Ishikawa (cell line): ENCODE measurements at regions not wholly inside any gene's neighbourhood (a gene's known extent, or its start where the extent isn't known, plus 50 kb on each side); places are given as distances from the start of the nearest gene placed in this dataset.

Experiments
- CEBPB ChIP-seq: IDR thresholded peaks from 2 replicates; pipeline ENCODE4 v1.6.1; 2012
- CREB1 ChIP-seq: IDR thresholded peaks from 2 replicates; pipeline ENCODE4 v1.6.1; 2012; ENCODE audit warnings: low read depth
- EGR1 ChIP-seq: IDR thresholded peaks from 2 replicates; pipeline ENCODE4 v1.6.1; 2012
- EP300 ChIP-seq: IDR thresholded peaks from 2 replicates; pipeline ENCODE4 v1.6.1; 2012; ENCODE audit warnings: borderline replicate concordance
- FOXM1 ChIP-seq: IDR thresholded peaks from 2 replicates; pipeline ENCODE4 v1.6.1; 2012; ENCODE audit warnings: low read depth, borderline replicate concordance
- MAX ChIP-seq: IDR thresholded peaks from 2 replicates; pipeline ENCODE4 v1.6.1; 2012
- NFIC ChIP-seq: IDR thresholded peaks from 2 replicates; pipeline ENCODE4 v1.6.1; 2012
- RAD21 ChIP-seq: IDR thresholded peaks from 2 replicates; pipeline ENCODE4 v1.6.1; 2012; ENCODE audit warnings: low read depth
- TAF1 ChIP-seq: IDR thresholded peaks from 2 replicates; pipeline ENCODE4 v1.6.1; 2012; ENCODE audit warnings: low read depth, mild to moderate bottlenecking
- TCF12 ChIP-seq: IDR thresholded peaks from 2 replicates; pipeline ENCODE4 v1.6.1; 2012; ENCODE audit warnings: low read depth
- TEAD4 ChIP-seq: IDR thresholded peaks from 2 replicates; pipeline ENCODE4 v1.6.1; 2012
- USF1 ChIP-seq: IDR thresholded peaks from 2 replicates; pipeline ENCODE4 v1.6.1; 2012
- YY1 ChIP-seq: IDR thresholded peaks from 2 replicates; pipeline ENCODE4 v1.6.1; 2012; ENCODE audit warnings: low read depth
- ZBTB7A ChIP-seq: IDR thresholded peaks from 2 replicates; pipeline ENCODE4 v1.6.1; 2012; ENCODE audit warnings: low read depth
- TF ChIP-seq, protein P1 (sequence below): IDR thresholded peaks from 2 replicates; pipeline ENCODE4 v1.6.1; 2012; ENCODE audit warnings: low read depth, mild to moderate bottlenecking

DNA sequence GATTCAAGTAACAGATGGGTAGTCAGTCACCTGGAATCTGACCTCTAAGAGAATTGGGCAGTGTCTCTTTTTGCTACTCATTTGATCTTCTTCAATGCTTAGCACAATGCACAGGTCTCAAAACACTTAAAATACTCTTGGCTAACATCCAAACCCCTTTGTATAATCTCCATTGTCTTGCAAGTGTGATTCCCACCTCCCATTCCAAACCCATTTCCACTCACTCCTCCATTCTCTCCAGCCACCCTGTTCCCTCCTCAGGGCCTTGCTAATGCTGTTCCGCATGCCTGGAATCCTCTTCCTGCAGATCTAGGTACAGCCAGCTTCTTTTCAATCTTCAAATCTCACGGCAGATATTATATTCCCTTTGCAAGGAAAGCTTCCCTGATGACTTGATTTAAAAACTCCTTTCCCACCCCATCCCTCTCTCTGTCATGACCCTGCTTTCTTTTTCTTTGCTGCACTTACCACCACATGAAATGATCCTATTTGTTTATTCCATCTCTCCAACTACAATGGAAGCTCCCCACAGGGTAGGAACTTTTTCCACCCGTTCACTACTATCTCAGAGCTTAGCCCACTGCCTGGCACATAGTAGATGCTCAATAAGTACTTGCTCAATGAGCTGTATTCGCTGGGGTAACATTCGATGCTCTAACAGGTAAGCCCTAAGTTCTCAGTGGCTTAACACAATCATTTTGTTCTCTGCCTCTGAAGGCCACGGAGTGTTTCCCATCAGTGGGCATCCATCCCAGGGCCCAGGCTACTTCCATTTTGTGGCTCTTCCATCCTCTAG is 121.7 kb downstream of the MN1 start:
- TF ChIP-seq CEBPB (no peak), YY1 (no peak), EGR1 (no peak), EP300 (no peak), NFIC (no peak), CREB1 (no peak), TAF1 (no peak), USF1 (no peak), TEAD4 (no peak), FOXM1 (no peak), MAX (no peak), RAD21 (no peak), ZBTB7A (no peak), TCF12 (no peak)
- TF ChIP-seq, protein P1, sequence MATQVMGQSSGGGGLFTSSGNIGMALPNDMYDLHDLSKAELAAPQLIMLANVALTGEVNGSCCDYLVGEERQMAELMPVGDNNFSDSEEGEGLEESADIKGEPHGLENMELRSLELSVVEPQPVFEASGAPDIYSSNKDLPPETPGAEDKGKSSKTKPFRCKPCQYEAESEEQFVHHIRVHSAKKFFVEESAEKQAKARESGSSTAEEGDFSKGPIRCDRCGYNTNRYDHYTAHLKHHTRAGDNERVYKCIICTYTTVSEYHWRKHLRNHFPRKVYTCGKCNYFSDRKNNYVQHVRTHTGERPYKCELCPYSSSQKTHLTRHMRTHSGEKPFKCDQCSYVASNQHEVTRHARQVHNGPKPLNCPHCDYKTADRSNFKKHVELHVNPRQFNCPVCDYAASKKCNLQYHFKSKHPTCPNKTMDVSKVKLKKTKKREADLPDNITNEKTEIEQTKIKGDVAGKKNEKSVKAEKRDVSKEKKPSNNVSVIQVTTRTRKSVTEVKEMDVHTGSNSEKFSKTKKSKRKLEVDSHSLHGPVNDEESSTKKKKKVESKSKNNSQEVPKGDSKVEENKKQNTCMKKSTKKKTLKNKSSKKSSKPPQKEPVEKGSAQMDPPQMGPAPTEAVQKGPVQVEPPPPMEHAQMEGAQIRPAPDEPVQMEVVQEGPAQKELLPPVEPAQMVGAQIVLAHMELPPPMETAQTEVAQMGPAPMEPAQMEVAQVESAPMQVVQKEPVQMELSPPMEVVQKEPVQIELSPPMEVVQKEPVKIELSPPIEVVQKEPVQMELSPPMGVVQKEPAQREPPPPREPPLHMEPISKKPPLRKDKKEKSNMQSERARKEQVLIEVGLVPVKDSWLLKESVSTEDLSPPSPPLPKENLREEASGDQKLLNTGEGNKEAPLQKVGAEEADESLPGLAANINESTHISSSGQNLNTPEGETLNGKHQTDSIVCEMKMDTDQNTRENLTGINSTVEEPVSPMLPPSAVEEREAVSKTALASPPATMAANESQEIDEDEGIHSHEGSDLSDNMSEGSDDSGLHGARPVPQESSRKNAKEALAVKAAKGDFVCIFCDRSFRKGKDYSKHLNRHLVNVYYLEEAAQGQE, result no peak

- TF ChIP-seq TEAD4, result peak; percentile 59
- no peak for TF ChIP-seq FOXM1
Measured at GRCh38 chr22:27680636-27681035, 120.9 kb downstream of the MN1 start.

- TF ChIP-seq USF1 (no peak), NFIC (no peak), YY1 (no peak), TAF1 (no peak), MAX (no peak), CREB1 (no peak), TCF12 (no peak), CEBPB (no peak), TEAD4 (no peak), RAD21 (no peak)
- TF ChIP-seq, protein P1, result no peak
Measured at GRCh38 chr22:27681037-27681436, 120.5 kb downstream of the MN1 start.

- TF ChIP-seq, protein P1, result no peak
- TF ChIP-seq CEBPB (no peak), RAD21 (peak; percentile 16; the same call in 1 of the 2 replicates), TAF1 (no peak)
Measured at GRCh38 chr22:27682437-27682836, 119.1 kb downstream of the MN1 start.

DNA sequence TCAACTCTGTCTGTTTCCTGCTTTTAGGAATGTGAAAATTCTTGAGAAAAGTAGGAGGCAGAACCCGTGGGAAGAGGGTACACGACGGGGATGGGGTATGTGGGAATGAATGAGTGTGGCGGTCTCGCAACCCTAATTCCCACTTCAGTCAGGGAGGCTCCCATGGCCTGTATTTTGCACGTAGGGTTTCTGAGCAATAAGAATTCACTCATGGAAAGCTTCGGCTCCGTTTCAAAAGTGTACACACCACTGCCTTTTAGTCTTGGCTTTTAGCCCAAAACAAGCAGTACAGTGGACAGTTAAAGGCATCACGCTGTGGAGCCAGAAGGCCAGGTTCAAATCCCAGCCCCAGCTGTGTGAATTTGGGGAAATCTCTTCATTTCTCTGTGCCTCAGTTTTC is 116.7 kb downstream of the MN1 start:
- no peak for TF ChIP-seq FOXM1
- no peak for TF ChIP-seq EGR1
